Naive thymus-derived CD4-positive, alpha-beta T cell (primary cell): ENCODE measurements at regions not wholly inside any gene's neighbourhood (a gene's known extent, or its start where the extent isn't known, plus 50 kb on each side); places are given as distances from the start of the nearest gene placed in this dataset.
"Not testable (repeated sequence)": the region's sequence is repeated elsewhere in the genome, so short reads cannot be mapped to it uniquely, and the experiment has no call there.

Experiments
- ATAC-seq: fragments of 150-1000 bp; cut with Tn5 transposase; 2 replicates; pipeline ENCODE4 v1.10.0; 2021; ENCODE audit warnings: mild to moderate bottlenecking, moderate library complexity
- CTCF ChIA-PET: fragments of 350-600 bp; sonication (Branson Sonifier 250); formaldehyde crosslinking; loops from one replicate; lab custom pipeline; 2021; ENCODE audit warnings: antibody characterized with exemption; lab: Charles Lee
- POLR2A ChIA-PET: fragments of 350-600 bp; sonication (Branson Sonifier 250); formaldehyde crosslinking; loops from one replicate; lab custom pipeline; 2021; ENCODE audit warnings: antibody characterized with exemption, inconsistent platforms; lab: Charles Lee
- DNase-seq, 9 donors: peaks; one replicate each; pipeline versions ENCODE4 v3.0.0 to v3.0.0-alpha.2; 2020 to 2022; ENCODE audit warnings: mixed read lengths in 1 of 9
- H3K27ac ChIP-seq: one replicate; pipeline ENCODE4 v1.7.0; 2013; ENCODE audit warnings: mild to moderate bottlenecking, low read depth, low read length, moderate library complexity
- H3K27me3 ChIP-seq, 2 donors: one replicate each; pipeline ENCODE4 v1.7.0; 2013; ENCODE audit warnings: low read length in 2 of 2, mild to moderate bottlenecking in 2 of 2, moderate library complexity in 2 of 2; ENCODE audit not compliant: control insufficient read depth in 2 of 2, insufficient read depth in 2 of 2
- H3K36me3 ChIP-seq, 3 experiments: 1 replicate in 2 of 3; 2 replicates in 1 of 3; pipeline ENCODE4 v1.7.0; 2013; ENCODE audit warnings: low read length in 3 of 3, mild to moderate bottlenecking in 3 of 3, moderate library complexity in 1 of 3; ENCODE audit not compliant: insufficient read depth in 3 of 3, control insufficient read depth in 2 of 3
- H3K4me1 ChIP-seq, 2 donors: one replicate each; pipeline ENCODE4 v1.7.0; 2013; ENCODE audit warnings: low read length in 2 of 2, mild to moderate bottlenecking in 2 of 2, moderate library complexity in 1 of 2; ENCODE audit not compliant: control insufficient read depth in 2 of 2, insufficient read depth in 2 of 2
- H3K4me3 ChIP-seq: 2 replicates; pipeline ENCODE4 v1.7.0; 2013; ENCODE audit warnings: mild to moderate bottlenecking, low read length
- H3K9me3 ChIP-seq, 3 experiments: 1 replicate in 2 of 3; 2 replicates in 1 of 3; pipeline ENCODE4 v1.7.0; 2013; ENCODE audit warnings: low read length in 3 of 3; ENCODE audit not compliant: control insufficient read depth in 2 of 3
- H3K27ac Mint-ChIP-seq, 9 donors: one replicate each; pipeline ENCODE4 v1.8.0; 2020 to 2022; ENCODE audit warnings: mixed read lengths in 9 of 9, mild to moderate bottlenecking in 8 of 9, moderate library complexity in 5 of 9, inconsistent platforms in 2 of 9
- H3K27me3 Mint-ChIP-seq, 5 donors: one replicate each; pipeline ENCODE4 v1.8.0; 2021 to 2022; ENCODE audit warnings: mixed read lengths in 5 of 5, mild to moderate bottlenecking in 1 of 5
- H3K36me3 Mint-ChIP-seq, 5 donors: one replicate each; pipeline ENCODE4 v1.8.0; 2020 to 2022; ENCODE audit warnings: mixed read lengths in 5 of 5, mild to moderate bottlenecking in 3 of 5, inconsistent platforms in 1 of 5
- H3K4me1 Mint-ChIP-seq, 7 donors: one replicate each; pipeline ENCODE4 v1.8.0; 2020 to 2022; ENCODE audit warnings: mixed read lengths in 7 of 7, mild to moderate bottlenecking in 3 of 7, inconsistent platforms in 1 of 7
- H3K4me3 Mint-ChIP-seq, 10 donors: one replicate each; pipeline ENCODE4 v1.8.0; 2020 to 2022; ENCODE audit warnings: mild to moderate bottlenecking in 10 of 10, mixed read lengths in 10 of 10, moderate library complexity in 6 of 10, inconsistent platforms in 2 of 10
- H3K9me3 Mint-ChIP-seq, 11 donors: one replicate each; pipeline ENCODE4 v1.8.0; 2020 to 2022; ENCODE audit warnings: mixed read lengths in 11 of 11, mild to moderate bottlenecking in 4 of 11, inconsistent platforms in 1 of 11, moderate library complexity in 1 of 11
- intact Hi-C, 2 donors: fragments of 100-400 bp; cut with micrococcal nuclease; formaldehyde crosslinking; loops; one replicate each; pipeline ENCODE4 v1.15.1; 2023

- H3K27ac Mint-ChIP-seq, ATAC-seq, POLR2A ChIA-PET, DNase-seq, H3K4me1 Mint-ChIP-seq, H3K36me3 ChIP-seq, H3K27ac ChIP-seq, H3K27me3 ChIP-seq, H3K4me3 Mint-ChIP-seq, H3K9me3 ChIP-seq, H3K4me1 ChIP-seq, H3K4me3 ChIP-seq, intact Hi-C loops, CTCF ChIA-PET, H3K36me3 Mint-ChIP-seq: not testable (repeated sequence)
- Mint-ChIP-seq H3K9me3 (peaks cover 0 to 17% (median 4%) of the 10 kb centered on the region in 11 donors), H3K27me3 (peaks cover 0 to 11% (median 5%) of the 10 kb centered on the region in 5 donors)
Measured at GRCh38 chr7:25700141-25700540, 451.9 kb upstream of the NFE2L3 start.

DNA sequence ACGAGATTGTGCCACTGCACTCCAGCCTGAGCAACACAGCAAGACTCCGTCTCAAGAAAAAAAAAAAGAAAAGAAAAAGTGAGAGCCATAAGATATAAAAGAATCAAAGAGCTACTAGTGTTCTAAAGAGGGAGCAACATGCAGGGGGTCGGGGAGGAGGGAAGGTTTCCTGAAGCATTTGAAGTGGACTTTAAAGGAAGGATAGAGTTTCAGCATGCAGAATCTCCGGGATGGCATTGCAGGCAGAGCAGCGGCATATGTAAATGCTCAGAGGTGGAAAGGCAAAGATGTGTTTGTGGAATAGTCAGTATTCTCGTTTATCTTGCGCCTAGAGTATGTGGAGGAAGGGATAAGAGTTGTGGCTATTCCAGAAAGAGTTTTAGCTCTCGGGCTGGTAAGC lies 447.6 kb upstream of the NFE2L3 start:
- intact Hi-C loops, result no loop called here
- DNase-seq, result no peak
- no peak overlapping the region for H3K27ac Mint-ChIP-seq

GRCh38 chr7:25706764-25707163 lies 445.2 kb upstream of the NFE2L3 start:
- H3K36me3 Mint-ChIP-seq, result no peaks in the 10 kb centered on the region
- POLR2A ChIA-PET, result interaction anchor here (0.6 kb wide), 1 partner anchor 162 kb away, joined by 4 read pairs; no protein-coding TSS in a partner anchor
- no peak overlapping the region for H3K27ac ChIP-seq
- ATAC-seq (no peak), DNase-seq (no peak)
- no peaks in the 10 kb centered on the region for H3K4me1 ChIP-seq
- H3K4me3 Mint-ChIP-seq, result no peak overlapping the region
- no peaks in the 10 kb centered on the region for H3K27me3 ChIP-seq
- H3K27me3 Mint-ChIP-seq, result peaks cover 5 to 17% (median 9%) of the 10 kb centered on the region in 5 donors
- no peak overlapping the region for H3K4me3 ChIP-seq
- CTCF ChIA-PET, result no interaction called here
- H3K9me3 ChIP-seq, result no peaks in the 10 kb centered on the region
- H3K27ac Mint-ChIP-seq, result no peak overlapping the region
- intact Hi-C loops, result no loop called here
- H3K36me3 ChIP-seq, result no peaks in the 10 kb centered on the region
- peaks cover 0 to 27% (median 5%) of the 10 kb centered on the region in 11 donors for H3K9me3 Mint-ChIP-seq
- H3K4me1 Mint-ChIP-seq, result peaks cover 0 to 4% (median 0%) of the 10 kb centered on the region in 7 donors

More for the DNA sequence above, 447.6 kb upstream of the NFE2L3 start:
- ChIA-PET CTCF (no interaction called here), POLR2A (no interaction called here)
- Mint-ChIP-seq H3K27me3 (peaks cover 0 to 11% (median 6%) of the 10 kb centered on the region in 5 donors), H3K36me3 (no peaks in the 10 kb centered on the region), H3K9me3 (peaks cover 0 to 27% (median 5%) of the 10 kb centered on the region in 11 donors), H3K4me1 (peaks cover 0 to 4% (median 0%) of the 10 kb centered on the region in 7 donors), H3K4me3 (no peak overlapping the region)
- H3K4me1 ChIP-seq, result no peaks in the 10 kb centered on the region
- no peak overlapping the region for H3K4me3 ChIP-seq
- no peaks in the 10 kb centered on the region for H3K36me3 ChIP-seq
- H3K9me3 ChIP-seq, result no peaks in the 10 kb centered on the region
- no peak for ATAC-seq
- H3K27ac ChIP-seq, result no peak overlapping the region
- no peaks in the 10 kb centered on the region for H3K27me3 ChIP-seq

- ChIA-PET CTCF (no interaction called here), POLR2A (no interaction called here)
- Mint-ChIP-seq H3K27me3 (peaks cover 0 to 17% (median 5%) of the 10 kb centered on the region in 5 donors), H3K27ac (no peak overlapping the region), H3K9me3 (peaks cover 0 to 23% (median 5%) of the 10 kb centered on the region in 11 donors), H3K4me3 (no peak overlapping the region), H3K36me3 (no peaks in the 10 kb centered on the region), H3K4me1 (peaks cover 0 to 4% (median 0%) of the 10 kb centered on the region in 7 donors)
- ATAC-seq, result no peak
- Histone ChIP-seq H3K27me3 (no peaks in the 10 kb centered on the region), H3K4me3 (no peak overlapping the region), H3K27ac (no peak overlapping the region), H3K36me3 (no peaks in the 10 kb centered on the region), H3K4me1 (no peaks in the 10 kb centered on the region), H3K9me3 (no peaks in the 10 kb centered on the region)
- no peak for DNase-seq
- intact Hi-C loops, result no loop called here
Measured at GRCh38 chr7:25707768-25708620, 444.0 kb upstream of the NFE2L3 start.

DNA sequence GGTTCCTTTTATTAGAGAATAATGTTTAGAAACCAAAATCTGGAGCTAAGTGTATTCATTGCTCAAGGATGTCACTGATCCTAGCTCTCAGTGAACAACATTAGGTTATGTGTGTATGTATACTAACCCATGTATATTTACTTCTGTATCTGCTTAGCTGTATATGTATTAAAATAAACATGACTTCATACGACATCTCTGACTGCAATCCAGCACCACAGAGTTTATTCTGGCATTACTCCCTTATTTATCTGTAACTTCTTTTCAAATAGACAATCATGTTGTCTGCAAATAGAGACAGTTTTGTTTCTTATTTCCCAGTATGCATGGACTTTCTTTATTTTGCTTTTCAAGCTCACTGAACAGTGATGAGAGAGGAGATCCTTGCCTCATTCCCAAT lies 441.0 kb upstream of the NFE2L3 start:
- Mint-ChIP-seq H3K4me1 (no peaks in the 10 kb centered on the region), H3K36me3 (peaks cover 0 to 5% (median 0%) of the 10 kb centered on the region in 5 donors), H3K27ac (no peak overlapping the region), H3K27me3 (peaks cover 7 to 20% (median 13%) of the 10 kb centered on the region in 5 donors), H3K9me3 (peaks cover 0 to 14% (median 0%) of the 10 kb centered on the region in 11 donors), H3K4me3 (no peak overlapping the region)
- Histone ChIP-seq H3K27ac (no peak overlapping the region), H3K4me3 (no peak overlapping the region), H3K9me3 (no peaks in the 10 kb centered on the region), H3K27me3 (no peaks in the 10 kb centered on the region), H3K4me1 (no peaks in the 10 kb centered on the region), H3K36me3 (no peaks in the 10 kb centered on the region)
- DNase-seq (no peak), ATAC-seq (no peak)
- intact Hi-C loops, result no loop called here
- CTCF ChIA-PET, result no interaction called here
- POLR2A ChIA-PET, result no interaction called here

- POLR2A ChIA-PET, result no interaction called here
- no peaks in the 10 kb centered on the region for H3K27me3 ChIP-seq
- no peak overlapping the region for H3K27ac ChIP-seq
- DNase-seq (no peak), ATAC-seq (no peak)
- H3K9me3 Mint-ChIP-seq, result peaks cover 0 to 4% (median 0%) of the 10 kb centered on the region in 11 donors
- CTCF ChIA-PET, result no interaction called here
- H3K9me3 ChIP-seq, result no peaks in the 10 kb centered on the region
- H3K4me1 Mint-ChIP-seq, result no peaks in the 10 kb centered on the region
- no peaks in the 10 kb centered on the region for H3K4me1 ChIP-seq
- no peak overlapping the region for H3K4me3 ChIP-seq
- no peak overlapping the region for H3K27ac Mint-ChIP-seq
- H3K27me3 Mint-ChIP-seq, result peaks cover 7 to 24% (median 15%) of the 10 kb centered on the region in 5 donors
- intact Hi-C loops, result no loop called here
- no peak overlapping the region for H3K4me3 Mint-ChIP-seq
- H3K36me3 ChIP-seq, result no peaks in the 10 kb centered on the region
- H3K36me3 Mint-ChIP-seq, result peaks cover 0 to 5% (median 0%) of the 10 kb centered on the region in 5 donors
Measured at GRCh38 chr7:25711940-25712339, 440.1 kb upstream of the NFE2L3 start.
